KMS-11 (cell line): ENCODE measurements at regions not wholly inside any gene's neighbourhood (a gene's known extent, or its start where the extent isn't known, plus 50 kb on each side); places are given as distances from the start of the nearest gene placed in this dataset.

Experiments used
- H2AFZ ChIP-seq: fragments of 200-600 bp; sonication (generic); 2 replicates; pipeline ENCODE4 v1.6.1; 2016; ENCODE audit warnings: antibody characterized with exemption, mixed run types, low read depth
- H3K27ac ChIP-seq: fragments of 200-600 bp; sonication (generic); 2 replicates; pipeline ENCODE4 v1.6.1; 2016; ENCODE audit warnings: mild to moderate bottlenecking, mixed run types
- H3K27me3 ChIP-seq: fragments of 200-600 bp; sonication (generic); 2 replicates; pipeline ENCODE4 v1.6.1; 2017; ENCODE audit warnings: mild to moderate bottlenecking, low read depth, mixed run types, moderate library complexity; ENCODE audit not compliant: insufficient read depth
- H3K36me3 ChIP-seq: fragments of 200-600 bp; sonication (generic); 2 replicates; pipeline ENCODE4 v1.6.1; 2017; ENCODE audit warnings: mild to moderate bottlenecking, mixed run types; ENCODE audit not compliant: insufficient read depth
- H3K4me1 ChIP-seq: fragments of 200-600 bp; sonication (generic); 2 replicates; pipeline ENCODE4 v1.6.1; 2016; ENCODE audit warnings: mild to moderate bottlenecking, low read depth, mixed run types; ENCODE audit not compliant: poor library complexity, severe bottlenecking
- H3K4me2 ChIP-seq: fragments of 200-600 bp; sonication (generic); 2 replicates; pipeline ENCODE4 v1.7.0; 2016; ENCODE audit warnings: mild to moderate bottlenecking, mixed run types
- H3K4me3 ChIP-seq: fragments of 200-600 bp; sonication (generic); IDR thresholded peaks from 2 replicates; pipeline ENCODE4 v1.6.1; 2017; ENCODE audit warnings: low read depth, low read length, mixed read lengths; ENCODE audit not compliant: insufficient read depth
- H3K79me2 ChIP-seq: fragments of 200-600 bp; sonication (generic); 2 replicates; pipeline ENCODE4 v1.6.1; 2016; ENCODE audit warnings: low read depth, mixed run types; ENCODE audit not compliant: insufficient read depth
- H3K9ac ChIP-seq: fragments of 200-600 bp; sonication (generic); 2 replicates; pipeline ENCODE4 v1.6.1; 2016; ENCODE audit warnings: mild to moderate bottlenecking, mixed run types
- H4K20me1 ChIP-seq: fragments of 200-600 bp; sonication (generic); 2 replicates; pipeline ENCODE4 v1.6.1; 2016; ENCODE audit warnings: mild to moderate bottlenecking, mixed run types; ENCODE audit not compliant: insufficient read depth
- CTCF ChIP-seq: fragments of 200-600 bp; sonication (generic); conservative IDR thresholded peaks from 2 replicates; pipeline ENCODE4 v1.6.1; 2017; ENCODE audit warnings: low read depth, mild to moderate bottlenecking, antibody characterized with exemption, low read length, moderate library complexity, mixed read lengths

DNA sequence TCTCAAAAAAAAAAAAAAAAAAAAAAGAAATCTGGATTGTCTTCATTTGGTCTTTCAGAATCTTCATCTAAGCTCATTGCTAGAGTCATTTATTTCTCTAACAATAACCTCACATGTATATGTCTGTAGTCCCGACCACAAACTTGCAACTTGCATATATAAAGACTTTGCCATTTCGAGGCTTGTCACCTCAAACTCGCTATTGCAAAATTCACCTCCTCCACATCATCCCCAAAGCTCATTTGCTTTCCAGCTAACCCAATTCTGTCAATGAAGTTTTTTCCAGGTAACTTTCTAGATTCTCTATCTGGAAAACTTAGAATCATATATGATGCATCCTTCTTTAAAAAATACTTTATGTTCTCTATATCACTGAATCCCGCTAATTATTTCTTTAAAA lies 393.2 kb upstream of the ATXN7L3B start:
- no peak overlapping the region for H3K9ac ChIP-seq
- H3K4me1 ChIP-seq, result no peaks in the 10 kb centered on the region
- TF ChIP-seq CTCF, result no peak
- H3K4me2 ChIP-seq, result no peak overlapping the region
- H3K36me3 ChIP-seq, result no peaks in the 10 kb centered on the region; the same call in 1 of the 2 replicates
- no peak overlapping the region for H3K27ac ChIP-seq
- no peak overlapping the region for H2AFZ ChIP-seq
- no peaks in the 10 kb centered on the region for H3K79me2 ChIP-seq
- no peak overlapping the region for H3K4me3 ChIP-seq
- H3K27me3 ChIP-seq, result no peaks in the 10 kb centered on the region
- no peaks in the 10 kb centered on the region for H4K20me1 ChIP-seq

GRCh38 chr12:74145328-74145727 lies 392.3 kb upstream of the ATXN7L3B start:
- no peaks in the 10 kb centered on the region for H3K27me3 ChIP-seq
- no peak for TF ChIP-seq CTCF
- no peak overlapping the region for H3K27ac ChIP-seq
- H2AFZ ChIP-seq, result no peak overlapping the region
- H3K79me2 ChIP-seq, result no peaks in the 10 kb centered on the region
- no peak overlapping the region for H3K9ac ChIP-seq
- H3K4me3 ChIP-seq, result no peak overlapping the region
- no peaks in the 10 kb centered on the region; the same call in 1 of the 2 replicates for H3K36me3 ChIP-seq
- H3K4me2 ChIP-seq, result no peak overlapping the region
- no peaks in the 10 kb centered on the region for H4K20me1 ChIP-seq
- no peaks in the 10 kb centered on the region for H3K4me1 ChIP-seq

GRCh38 chr12:74148849-74149248 lies 388.8 kb upstream of the ATXN7L3B start:
- no peaks in the 10 kb centered on the region for H3K27me3 ChIP-seq
- no peak overlapping the region for H3K4me2 ChIP-seq
- no peaks in the 10 kb centered on the region for H3K4me1 ChIP-seq
- H3K79me2 ChIP-seq, result no peaks in the 10 kb centered on the region
- H3K36me3 ChIP-seq, result no peaks in the 10 kb centered on the region; the same call in 1 of the 2 replicates
- H2AFZ ChIP-seq, result no peak overlapping the region
- no peak overlapping the region for H3K4me3 ChIP-seq
- H3K9ac ChIP-seq, result no peak overlapping the region
- H3K27ac ChIP-seq, result no peak overlapping the region
- no peak for TF ChIP-seq CTCF
- H4K20me1 ChIP-seq, result no peaks in the 10 kb centered on the region

GRCh38 chr12:74152370-74152769 lies 385.3 kb upstream of the ATXN7L3B start:
- H3K36me3 ChIP-seq, result no peaks in the 10 kb centered on the region
- no peak overlapping the region for H3K4me2 ChIP-seq
- H3K27ac ChIP-seq, result no peak overlapping the region
- no peaks in the 10 kb centered on the region for H4K20me1 ChIP-seq
- H2AFZ ChIP-seq, result no peak overlapping the region
- no peak overlapping the region for H3K4me3 ChIP-seq
- no peak for TF ChIP-seq CTCF
- no peaks in the 10 kb centered on the region for H3K79me2 ChIP-seq
- no peaks in the 10 kb centered on the region for H3K4me1 ChIP-seq
- H3K9ac ChIP-seq, result no peak overlapping the region
- H3K27me3 ChIP-seq, result no peaks in the 10 kb centered on the region
